ENCODE measurements at regions not wholly inside any gene's neighbourhood (a gene's known extent, or its start where the extent isn't known, plus 50 kb on each side); places are given as distances from the start of the nearest gene placed in this dataset.

- no peak for DNase-seq (ENCODE audit: low spot score)
- ATAC-seq: no peak
- intact Hi-C loops (cut with DNase I): no loop called here
Measured at GRCh38 chr6:105600336-105601260, 197.7 kb upstream of the PREP start.

GRCh38 chr6:105598264-105598663 is 195.4 kb upstream of the PREP start:
- intact Hi-C loops (cut with DNase I): no loop called here
- DNase-seq (ENCODE audit: low spot score): no peak
- ATAC-seq: no peak

GRCh38 chr6:105596284-105596755 is 193.4 kb upstream of the PREP start:
- ATAC-seq: no peak
- DNase-seq (ENCODE audit: low spot score): no peak
- intact Hi-C loops (cut with DNase I): no loop called here

- intact Hi-C loops (cut with DNase I): no loop called here
- ATAC-seq (no peak), DNase-seq (ENCODE audit: low spot score) (no peak)
Measured at GRCh38 chr6:105595829-105596228, 192.9 kb upstream of the PREP start.

- no peak for DNase-seq (ENCODE audit: low spot score)
- ATAC-seq: no peak
Measured at GRCh38 chr6:105594821-105595220, 191.9 kb upstream of the PREP start.

GRCh38 chr6:105593805-105594671 is 191.2 kb upstream of the PREP start:
- intact Hi-C loops (cut with DNase I): no loop called here

More at GRCh38 chr6:105594821-105595220, 191.9 kb upstream of the PREP start:
- intact Hi-C loops (cut with DNase I): no loop called here

GRCh38 chr6:105593056-105593690 is 190.3 kb upstream of the PREP start:
- intact Hi-C loops (cut with DNase I): no loop called here
- ATAC-seq: no peak
- DNase-seq (ENCODE audit: low spot score): no peak

More at GRCh38 chr6:105593805-105594671, 191.2 kb upstream of the PREP start:
- ATAC-seq: peak; percentile 42
- DNase-seq (ENCODE audit: low spot score): no peak

- intact Hi-C loops (cut with DNase I): no loop called here
- no peak for DNase-seq (ENCODE audit: low spot score)
- ATAC-seq: no peak
Measured at GRCh38 chr6:105592329-105592728, 189.4 kb upstream of the PREP start.

GRCh38 chr6:105591053-105591452 is 188.2 kb upstream of the PREP start:
- DNase-seq (ENCODE audit: low spot score) (no peak), ATAC-seq (no peak)
- intact Hi-C loops (cut with DNase I): no loop called here

- intact Hi-C loops (cut with DNase I): no loop called here
- no peak for DNase-seq (ENCODE audit: low spot score)
- no peak for ATAC-seq
Measured at GRCh38 chr6:105588123-105588710, 185.3 kb upstream of the PREP start.

- ATAC-seq: no peak
- DNase-seq (ENCODE audit: low spot score): no peak
- intact Hi-C loops (cut with DNase I): no loop called here
Measured at GRCh38 chr6:105587349-105588122, 184.7 kb upstream of the PREP start.

GRCh38 chr6:105578179-105578707 is 175.4 kb upstream of the PREP start:
- intact Hi-C loops (cut with DNase I): no loop called here

GRCh38 chr6:105573556-105573955 is 170.7 kb upstream of the PREP start:
- no peak for ATAC-seq
- no peak for DNase-seq (ENCODE audit: low spot score)
- intact Hi-C loops (cut with DNase I): no loop called here

More at GRCh38 chr6:105578179-105578707, 175.4 kb upstream of the PREP start:
- no peak for ATAC-seq
- no peak for DNase-seq (ENCODE audit: low spot score)

GRCh38 chr6:105573138-105573537 is 170.3 kb upstream of the PREP start:
- DNase-seq (ENCODE audit: low spot score): no peak
- no peak for ATAC-seq
- intact Hi-C loops (cut with DNase I): no loop called here

- no peak for DNase-seq (ENCODE audit: low spot score)
- no peak for ATAC-seq
- intact Hi-C loops (cut with DNase I): no loop called here
Measured at GRCh38 chr6:105570416-105570815, 167.5 kb upstream of the PREP start.

GRCh38 chr6:105569706-105570105 is 166.8 kb upstream of the PREP start:
- ATAC-seq (no peak), DNase-seq (ENCODE audit: low spot score) (no peak)
- intact Hi-C loops (cut with DNase I): no loop called here

GRCh38 chr6:105568751-105569150 is 165.9 kb upstream of the PREP start:
- ATAC-seq: no peak
- intact Hi-C loops (cut with DNase I): no loop called here
- no peak for DNase-seq (ENCODE audit: low spot score)

GRCh38 chr6:105568142-105568541 is 165.3 kb upstream of the PREP start:
- ATAC-seq: no peak
- DNase-seq (ENCODE audit: low spot score): no peak
- intact Hi-C loops (cut with DNase I): no loop called here
